Occipital lobe (tissue), 1 donor: ENCODE measurements at regions not wholly inside any gene's neighbourhood (a gene's known extent, or its start where the extent isn't known, plus 50 kb on each side); places are given as distances from the start of the nearest gene placed in this dataset.

Experiments
- DNase-seq: peaks from one replicate; lab custom pipeline; 2025; lab: John Stamatoyannopoulos, UW

DNA sequence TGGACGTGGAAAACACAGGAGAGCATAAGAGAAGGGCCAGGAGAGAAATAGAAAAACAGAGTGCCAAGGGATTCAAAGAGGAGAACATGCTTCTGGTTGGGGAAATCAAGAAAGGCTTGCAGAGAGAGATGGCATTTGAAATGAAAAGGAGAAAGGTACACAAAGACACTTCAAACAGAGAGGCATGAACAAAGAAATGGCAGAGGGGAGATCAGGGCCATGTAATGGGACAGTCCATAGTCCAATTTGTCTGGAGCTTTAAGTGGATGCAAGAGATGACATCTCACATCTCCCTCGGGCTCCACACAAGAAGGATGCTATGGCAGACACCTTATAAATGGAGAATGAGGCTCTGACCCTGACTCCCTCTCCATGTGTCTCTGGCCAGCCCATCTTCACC lies 331.1 kb downstream of the MLLT3 start:
- no peak for DNase-seq

DNA sequence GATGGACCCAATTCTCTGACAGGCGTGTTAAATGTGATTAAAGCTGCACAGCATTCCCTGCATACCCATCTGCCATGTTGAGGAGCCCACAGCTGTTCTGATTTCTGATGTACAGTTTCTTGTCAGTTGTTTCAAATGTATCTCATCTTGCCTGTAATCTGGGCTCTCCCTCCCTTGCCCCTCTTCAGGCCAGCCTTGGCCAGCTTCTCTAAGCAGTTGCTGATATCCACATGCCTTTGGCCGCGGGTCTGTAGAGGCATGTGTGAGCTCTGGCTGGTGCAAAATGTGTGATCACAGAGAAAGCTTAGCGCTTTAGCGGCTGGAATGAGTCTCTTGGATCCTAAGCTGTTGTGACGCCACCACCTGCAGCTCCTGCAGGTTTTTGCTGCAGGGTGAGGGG lies 332.0 kb downstream of the MLLT3 start:
- DNase-seq, result no peak

DNA sequence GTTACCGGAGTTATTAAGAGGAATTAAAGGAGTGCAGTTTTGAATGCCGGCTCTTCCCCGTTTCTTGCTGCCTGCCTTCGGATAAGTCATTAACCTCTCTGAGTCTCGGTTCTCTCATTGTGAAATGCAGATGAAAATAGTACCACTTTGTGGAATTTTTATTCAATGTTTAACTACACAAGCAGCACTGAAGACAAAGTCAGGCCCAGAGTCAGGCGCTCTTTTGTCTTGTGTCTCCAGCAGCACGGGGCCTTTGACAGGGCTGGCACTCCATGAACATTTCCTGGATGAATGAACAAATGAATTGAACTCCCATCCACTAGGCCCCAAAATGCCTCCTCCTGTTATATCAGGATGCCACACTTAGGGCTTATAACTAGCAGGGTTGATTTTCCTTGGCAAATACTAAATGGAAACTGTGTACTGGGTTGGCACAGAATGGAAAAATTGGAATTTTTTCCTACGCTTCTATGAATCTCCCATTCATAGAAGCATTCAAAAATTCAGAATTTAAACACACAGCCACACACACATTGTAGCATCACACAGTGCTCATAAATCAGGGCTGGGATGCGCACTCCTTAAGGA lies 332.8 kb downstream of the MLLT3 start:
- no peak for DNase-seq

DNA sequence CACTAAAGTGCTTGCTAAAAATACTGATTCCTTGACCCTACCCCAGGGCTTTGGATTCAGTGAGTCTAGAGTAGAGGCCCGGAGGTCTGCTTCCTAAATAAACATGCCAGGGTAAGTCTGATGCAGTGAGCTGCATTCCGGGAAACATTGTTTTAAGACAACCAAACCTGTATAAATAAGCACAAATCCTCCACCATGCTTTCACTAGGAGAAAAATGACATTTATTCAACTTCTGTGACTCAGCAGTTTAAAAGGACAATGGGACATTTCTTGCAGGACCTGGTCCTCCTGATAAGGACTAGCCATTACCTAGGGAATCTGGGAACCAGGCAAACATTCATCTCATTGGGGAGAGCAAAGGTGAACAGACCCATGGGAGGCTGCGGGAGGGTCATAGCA lies 335.3 kb downstream of the MLLT3 start:
- no peak for DNase-seq

DNA sequence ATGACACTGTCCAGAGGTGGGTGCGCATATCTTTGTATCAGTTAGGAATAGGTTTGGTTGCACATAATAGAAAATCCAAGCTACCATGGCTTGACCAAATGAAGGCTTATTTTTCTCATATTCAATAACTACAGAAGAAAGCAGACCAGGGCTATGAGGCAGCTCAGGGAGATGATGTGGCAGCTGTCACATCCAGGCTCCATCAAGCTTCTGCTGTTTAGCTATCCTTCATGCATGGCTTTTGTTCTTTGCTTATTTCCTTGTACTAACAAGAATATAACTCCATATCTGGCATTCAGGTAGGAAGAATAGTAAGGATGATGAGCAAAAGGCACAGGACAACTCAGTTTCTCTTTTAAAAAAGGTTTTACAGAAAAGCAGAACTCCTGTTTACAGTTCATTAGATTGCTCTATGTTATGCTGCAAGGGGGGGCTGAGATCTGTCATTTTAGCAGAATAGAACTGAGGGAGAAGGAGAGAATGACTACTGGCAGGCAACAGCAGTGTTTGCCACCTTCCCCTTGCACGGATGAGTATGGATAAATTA lies 336.1 kb downstream of the MLLT3 start:
- DNase-seq, result no peak

DNA sequence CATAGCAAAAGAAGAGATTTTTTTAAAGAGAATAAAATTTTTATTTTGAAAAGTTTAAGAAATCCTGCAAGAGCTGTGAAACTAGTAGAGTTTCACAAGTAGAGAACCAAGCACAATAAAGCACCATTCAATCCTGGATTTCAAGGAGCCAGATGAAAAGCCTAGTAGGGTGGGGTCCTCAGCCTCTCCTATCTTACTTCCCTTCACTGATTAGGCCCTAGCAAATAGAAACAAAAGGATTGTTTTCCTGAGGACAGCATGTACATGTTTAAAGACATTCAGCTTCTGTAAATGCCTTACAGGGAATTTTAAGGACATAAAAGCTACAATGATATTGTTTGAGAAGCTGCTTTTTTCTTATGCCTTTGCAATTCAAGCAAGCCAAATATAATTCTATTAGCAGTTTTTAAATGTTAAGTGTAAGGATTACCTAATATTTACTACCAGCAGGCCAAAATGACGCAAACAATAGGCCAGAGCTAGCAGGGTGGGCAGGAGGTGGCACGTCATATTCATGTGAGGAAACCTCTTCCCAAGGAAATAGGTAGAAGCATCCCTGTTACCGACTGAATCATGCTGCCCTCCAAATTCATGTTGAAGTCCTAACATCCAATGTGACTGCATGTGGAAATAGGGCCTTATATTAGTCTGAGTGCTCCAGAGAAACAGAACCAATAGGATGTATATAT lies 337.6 kb downstream of the MLLT3 start:
- DNase-seq, result no peak

DNA sequence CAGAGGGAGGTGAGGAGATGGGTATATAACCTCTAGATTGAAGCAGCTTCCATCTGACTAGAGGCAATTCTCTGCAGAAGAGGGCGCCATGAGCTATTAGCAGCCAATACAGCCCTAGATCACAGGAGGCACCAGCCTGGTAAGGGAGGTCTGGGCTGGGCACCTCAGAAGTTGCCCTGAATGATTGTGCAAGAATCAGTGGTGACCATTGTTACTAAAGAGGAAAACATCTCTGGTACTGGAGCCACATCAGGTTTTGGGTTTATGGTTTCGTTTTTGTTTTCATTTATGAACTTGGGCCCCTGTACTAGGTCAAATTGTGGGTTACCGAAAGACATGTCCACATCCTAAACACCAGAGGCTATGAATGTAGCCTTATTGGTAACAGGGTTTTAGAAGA lies 342.0 kb downstream of the MLLT3 start:
- no peak for DNase-seq

DNA sequence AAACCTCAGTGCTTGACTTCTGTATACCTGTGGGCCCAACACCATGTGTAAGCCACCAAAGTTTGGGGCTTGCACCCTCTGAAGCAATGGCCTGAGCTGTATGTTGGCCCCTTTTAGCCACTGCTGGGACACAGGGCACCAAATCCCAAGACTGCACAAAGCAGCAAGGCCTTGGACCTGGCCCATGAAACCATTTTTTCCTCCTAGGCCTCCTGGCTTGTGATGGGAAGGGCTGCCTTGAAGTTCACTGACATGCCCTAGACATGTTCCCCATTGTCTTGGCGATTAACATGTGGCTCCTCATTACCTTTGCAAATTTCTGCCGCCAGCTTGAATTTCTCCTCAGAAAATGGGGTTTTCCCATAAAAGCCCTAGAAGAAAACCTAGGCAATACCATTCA lies 345.5 kb downstream of the MLLT3 start:
- no peak for DNase-seq

DNA sequence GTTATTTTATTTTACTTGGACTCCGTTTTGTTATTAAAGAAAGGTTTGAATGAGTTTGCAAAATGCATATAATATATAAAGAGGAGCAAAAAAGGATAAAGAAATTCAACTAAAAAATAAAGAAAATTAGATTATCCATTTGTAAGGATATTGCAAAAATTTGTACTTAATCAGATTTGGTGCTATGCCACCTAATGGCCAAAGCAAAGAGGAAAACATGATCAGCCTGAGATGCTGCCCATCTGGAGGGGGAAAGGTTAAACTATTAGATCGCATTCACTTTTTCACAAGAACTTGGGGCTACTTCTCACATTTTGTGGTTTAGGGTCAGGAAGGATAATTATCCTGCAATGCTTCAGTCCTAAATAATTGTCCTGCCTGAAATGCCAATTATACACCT lies 350.6 kb downstream of the MLLT3 start:
- DNase-seq, result no peak

DNA sequence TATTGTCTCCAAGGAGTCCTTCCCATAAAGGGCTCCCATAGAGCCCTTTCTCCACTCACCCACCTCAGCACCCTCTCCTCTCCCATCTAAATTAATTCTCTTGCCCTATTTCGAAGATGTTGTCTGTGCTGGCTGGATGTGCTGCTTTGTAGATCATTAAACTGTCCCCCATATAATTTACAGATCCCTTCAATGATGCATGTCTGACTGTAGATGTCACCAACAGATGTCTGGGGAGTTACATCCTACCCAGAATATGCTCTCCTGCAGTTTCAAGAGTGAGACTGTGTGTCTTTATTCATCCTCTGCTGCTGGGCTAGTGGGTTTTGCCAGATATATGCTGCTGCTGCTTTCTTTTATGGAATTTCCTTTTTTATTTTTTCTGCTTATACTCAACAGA lies 351.2 kb downstream of the MLLT3 start:
- DNase-seq, result no peak

DNA sequence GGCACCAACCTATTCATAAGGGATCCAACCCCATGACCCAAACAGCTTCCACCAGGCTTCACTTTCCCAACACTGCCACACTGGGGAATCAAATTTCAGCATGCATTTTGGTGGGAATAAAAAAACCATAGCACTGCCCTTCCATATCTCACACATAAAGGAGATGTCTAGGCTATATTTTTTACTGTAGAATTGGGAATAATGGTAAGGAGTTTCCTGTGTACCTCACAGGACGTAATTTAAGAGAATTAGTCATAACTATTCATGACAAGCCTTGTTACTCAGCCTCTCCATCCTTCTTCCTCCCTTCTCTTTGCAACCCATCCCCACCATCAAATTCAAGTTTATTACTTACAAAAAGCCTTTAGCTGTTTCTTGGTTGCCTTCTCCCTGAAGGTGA lies 352.1 kb downstream of the MLLT3 start:
- no peak for DNase-seq

DNA sequence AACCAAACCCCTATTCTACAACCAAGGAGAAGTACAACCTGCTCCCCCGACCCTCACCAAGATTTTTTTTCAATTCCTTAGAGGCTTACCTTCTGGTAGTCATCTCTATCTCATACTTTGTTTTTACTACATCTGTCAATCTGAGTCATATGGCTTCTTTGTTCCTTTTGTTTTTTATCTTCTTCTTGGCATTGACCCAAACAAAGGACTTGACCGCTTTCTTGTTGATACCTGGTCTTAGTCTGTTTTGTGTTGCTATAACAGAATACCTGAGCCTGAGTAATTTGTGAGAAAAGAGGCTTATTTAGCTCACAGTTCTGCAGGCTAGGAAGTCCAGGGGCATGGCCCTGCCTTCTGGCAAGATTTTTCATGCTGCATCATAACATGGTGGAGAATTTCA lies 352.7 kb downstream of the MLLT3 start:
- no peak for DNase-seq

DNA sequence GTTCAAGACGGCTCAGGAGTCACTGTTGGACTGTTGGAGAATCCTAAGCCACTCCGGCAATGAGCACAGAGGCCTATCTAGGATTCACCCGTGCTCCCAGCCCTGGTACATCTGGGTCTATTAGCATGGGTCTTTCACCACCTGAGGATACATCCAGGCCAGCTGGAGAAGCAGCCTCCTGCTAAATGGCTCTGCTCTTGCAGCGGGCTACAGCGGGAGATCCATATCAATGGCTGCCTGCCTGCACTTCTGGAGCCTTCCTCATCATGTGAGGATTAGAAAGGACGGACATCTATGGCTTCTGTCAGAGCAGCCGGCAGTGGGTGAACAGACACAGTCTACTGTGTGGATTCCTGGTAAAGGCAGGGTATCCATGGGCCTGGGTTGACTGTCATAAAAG lies 357.4 kb downstream of the MLLT3 start:
- DNase-seq, result no peak

DNA sequence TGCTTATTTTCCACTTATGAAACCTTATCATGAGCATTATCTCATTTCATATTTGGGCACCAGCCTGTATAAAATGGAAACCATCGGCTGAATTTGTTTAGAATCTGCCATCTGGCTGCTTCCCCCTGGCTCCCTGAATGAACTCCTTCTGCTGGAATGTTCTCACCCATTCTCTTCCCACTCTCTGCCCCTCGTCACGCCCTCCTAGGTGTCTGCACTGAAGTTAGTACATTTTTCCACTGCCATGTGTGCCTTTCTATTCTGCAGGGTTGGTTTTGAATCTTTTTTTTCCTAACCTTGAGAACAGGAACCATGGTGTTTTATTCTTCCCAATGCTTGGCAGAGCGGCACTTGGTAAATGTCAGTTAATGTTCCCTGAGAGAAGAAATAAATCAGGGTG lies 359.7 kb downstream of the MLLT3 start:
- no peak for DNase-seq

DNA sequence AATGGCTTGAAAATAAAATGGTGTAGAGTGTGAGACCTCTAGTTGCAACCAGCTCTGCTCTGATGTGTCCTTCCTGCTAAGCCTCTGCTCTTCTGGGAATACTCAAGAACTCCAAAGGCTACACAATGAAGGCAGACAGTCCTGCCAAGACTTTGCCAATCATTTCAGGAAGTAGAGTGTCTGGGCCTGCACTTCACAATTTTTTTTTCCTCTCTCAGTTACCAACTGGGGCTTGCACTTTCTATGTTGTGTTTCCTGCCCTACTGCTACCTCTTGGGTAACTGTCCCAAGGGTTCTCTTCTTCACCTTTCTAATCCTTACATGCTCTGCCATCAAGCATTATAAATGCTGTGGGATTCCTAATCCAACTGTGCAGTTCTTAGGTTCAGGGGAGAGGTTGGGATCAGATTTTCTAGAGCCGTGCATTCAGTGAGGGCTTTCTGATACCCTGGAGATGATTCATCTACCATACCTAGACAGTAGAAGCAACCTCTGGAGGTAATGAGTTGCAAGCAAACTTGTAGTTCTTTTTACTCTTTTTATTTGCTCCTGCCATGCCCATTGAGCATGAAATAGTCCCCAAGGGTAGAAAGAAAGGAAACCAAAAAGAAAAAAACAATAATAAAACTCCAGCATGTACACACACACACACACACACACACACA lies 365.9 kb downstream of the MLLT3 start:
- no peak for DNase-seq

DNA sequence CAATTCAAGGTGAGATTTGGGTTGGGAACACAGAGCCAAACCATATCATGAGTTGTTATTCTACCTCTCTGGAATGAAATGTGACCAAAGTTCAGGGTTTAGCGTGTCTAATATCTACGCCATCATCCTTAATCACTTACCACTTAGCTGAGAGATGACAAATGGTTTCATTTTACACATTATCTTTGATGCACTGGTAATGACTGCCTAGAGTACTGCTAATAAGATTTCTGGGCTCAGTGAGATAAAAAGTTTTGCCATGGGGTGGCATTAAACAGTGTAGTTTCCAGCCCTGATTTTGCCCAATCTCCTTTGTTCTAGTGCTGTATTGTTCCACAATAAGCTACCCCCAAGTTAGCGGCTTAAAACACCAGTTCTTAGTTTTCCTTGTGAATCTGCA lies 367.2 kb downstream of the MLLT3 start:
- no peak for DNase-seq

DNA sequence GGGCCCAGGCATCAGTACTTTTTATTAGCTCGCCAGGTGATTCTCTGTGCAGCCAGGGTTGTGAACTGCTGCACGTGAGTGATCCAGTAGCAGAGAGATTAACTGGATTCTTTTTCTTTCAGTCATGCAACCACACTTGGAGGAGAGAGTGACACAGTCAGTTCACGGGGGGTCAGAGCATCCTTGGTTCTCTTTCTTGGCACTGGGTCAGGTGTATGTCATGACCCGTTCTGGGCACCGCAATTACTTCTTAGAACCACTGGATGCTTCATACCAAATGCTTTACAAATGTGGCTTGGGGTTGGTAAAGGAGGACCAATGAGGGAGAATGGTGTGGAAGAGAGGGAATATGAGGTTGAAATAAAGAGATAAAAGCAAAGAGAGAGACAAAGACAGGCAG lies 368.7 kb downstream of the MLLT3 start:
- DNase-seq, result no peak

DNA sequence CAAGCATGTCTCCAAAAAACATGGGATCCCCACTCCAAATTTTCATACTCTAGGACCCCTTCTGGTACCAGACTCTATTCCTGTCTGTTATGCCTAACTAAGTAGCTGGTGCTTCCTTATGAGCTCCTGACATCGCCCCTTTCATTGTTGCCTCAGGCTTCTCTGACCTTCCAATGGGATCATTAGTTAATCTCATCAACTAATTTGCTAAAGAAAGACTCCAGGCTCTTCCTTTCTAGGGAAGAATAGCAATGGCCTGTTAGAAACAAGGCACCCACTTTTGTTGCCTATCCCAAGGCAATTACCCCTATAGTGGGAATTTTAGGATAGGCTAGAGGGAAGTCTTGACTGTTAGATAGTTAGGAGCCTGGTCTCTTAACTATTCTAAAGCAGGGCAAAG lies 369.5 kb downstream of the MLLT3 start:
- no peak for DNase-seq

DNA sequence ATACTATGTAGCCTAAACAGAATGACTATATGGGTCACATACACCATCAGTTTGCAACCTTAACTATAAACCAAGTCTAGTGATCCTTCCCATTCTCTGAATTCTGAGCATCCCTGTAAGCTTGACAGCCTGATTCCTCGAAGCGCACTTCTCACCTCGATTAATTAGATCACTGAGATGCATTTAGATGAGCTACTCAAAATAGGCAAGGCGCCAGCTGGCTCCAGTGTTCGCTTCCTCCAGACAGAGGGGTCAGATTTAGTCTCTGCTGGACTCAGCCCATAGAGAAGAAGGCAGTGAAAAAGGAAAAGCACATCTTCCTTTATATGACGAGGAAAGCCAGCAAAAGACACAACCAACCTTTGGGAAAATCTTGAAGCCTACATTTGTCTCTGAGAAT lies 371.5 kb downstream of the MLLT3 start:
- DNase-seq, result no peak

DNA sequence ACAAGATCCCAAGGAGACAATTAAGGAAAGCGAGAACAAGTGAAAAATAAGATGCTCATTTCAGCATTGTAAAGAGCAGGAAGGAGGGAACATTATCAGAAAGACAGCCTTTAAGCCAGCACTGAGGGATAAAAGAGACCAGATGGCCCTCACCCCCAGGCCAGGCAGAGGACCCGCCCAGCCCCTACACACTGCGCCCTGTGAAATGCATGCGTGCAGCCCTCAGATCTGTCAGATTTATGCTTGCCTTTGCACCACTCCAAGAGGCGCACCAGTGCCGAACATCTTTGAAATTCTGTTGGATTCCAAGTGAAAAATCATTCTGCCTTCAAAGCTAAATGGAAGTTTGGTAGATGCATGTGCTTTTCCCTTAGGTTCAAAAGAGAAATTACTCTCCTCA lies 378.0 kb downstream of the MLLT3 start:
- DNase-seq, result no peak

DNA sequence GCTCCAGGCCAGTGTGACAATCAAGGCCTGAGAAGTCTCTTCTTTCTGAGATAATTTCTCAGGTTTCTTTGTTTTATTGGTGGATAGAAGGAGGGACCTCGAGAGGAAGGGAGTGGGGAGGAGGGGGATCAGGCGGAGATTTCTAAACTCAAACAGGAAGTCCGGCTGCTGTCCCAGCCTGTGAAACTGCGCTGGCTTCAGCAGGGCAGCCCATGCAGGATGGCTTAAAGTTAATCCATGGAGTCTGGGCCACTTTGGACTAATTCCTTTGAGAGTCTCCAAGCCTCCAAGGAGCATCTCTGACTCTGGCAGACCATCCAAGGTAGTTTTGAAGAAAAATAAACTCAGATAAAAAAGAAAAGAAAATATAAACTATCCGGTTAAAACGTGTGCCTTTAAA lies 378.5 kb downstream of the MLLT3 start:
- DNase-seq, result no peak

DNA sequence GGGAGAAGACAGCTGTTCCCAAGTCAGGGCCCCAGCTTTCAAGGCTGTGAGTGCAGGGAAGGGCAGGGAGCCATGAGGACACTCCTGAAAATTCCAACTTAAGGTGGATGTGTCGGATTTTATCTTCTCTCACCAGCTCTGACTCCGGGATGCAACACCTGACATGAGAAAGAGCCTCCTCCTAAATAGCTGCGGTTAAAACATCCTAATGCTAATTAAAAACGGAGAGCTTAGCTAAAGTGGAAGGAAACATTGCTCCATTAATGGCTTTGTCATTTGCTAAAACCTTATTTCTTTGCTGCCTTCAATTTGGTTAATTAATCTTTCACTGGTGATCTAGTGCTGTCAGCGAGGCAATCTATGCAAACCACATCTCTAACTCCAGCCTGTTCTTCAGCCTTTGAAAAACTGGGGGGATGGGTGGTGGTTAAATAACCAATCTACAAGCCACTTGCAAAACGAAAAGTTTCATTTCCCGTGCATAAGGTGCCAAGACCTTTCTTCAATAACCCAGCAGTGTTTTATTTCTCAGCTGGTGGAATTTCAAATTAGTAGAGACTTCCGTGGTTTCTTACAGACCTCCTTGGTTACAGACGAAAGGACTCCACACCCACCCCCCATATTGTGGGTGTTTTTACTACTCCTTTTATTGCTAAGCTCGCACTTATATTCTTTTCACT lies 379.6 kb downstream of the MLLT3 start:
- no peak for DNase-seq
